ENCODE measurements at regions not wholly inside any gene's neighbourhood (a gene's known extent, or its start where the extent isn't known, plus 50 kb on each side); places are given as distances from the start of the nearest gene placed in this dataset.
"Not testable (repeated sequence)": the region's sequence is repeated elsewhere in the genome, so short reads cannot be mapped to it uniquely, and the experiment has no call there.

DNA sequence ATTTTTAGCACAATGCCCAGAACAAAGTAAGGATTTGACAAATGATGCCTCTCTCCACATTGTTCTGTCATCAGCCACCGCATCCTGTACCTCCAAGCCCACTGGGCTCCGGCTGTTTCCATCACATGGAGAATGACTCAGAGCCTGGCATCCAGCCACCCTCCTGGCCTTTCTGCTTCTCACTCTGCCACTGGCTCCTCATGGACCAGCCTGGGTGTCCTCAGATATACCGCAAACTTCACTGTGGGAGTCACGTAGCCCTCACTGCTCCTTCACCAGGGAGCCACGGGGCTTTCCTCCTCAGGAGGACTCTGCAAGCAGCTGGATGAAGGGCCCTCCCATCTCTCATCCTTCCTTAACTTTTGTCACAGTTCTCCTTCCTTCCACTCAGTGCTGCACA lies 943.0 kb downstream of the TUBA3C start:
- DNase-seq (ENCODE audit: low spot score), result peak; percentile 90

DNA sequence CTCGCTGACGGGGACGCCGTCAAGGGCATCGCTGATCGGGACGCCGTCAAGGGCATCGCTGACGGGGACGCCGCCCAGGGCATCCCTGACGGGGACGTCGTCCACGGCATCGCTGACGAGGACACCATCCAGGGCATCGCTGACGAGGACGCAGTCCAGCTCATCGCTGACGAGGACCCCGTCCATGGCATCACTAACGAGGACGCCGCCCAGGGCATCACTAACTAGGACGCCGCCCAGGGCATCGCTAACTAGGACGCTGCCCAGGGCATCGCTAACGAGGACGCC lies 945.2 kb downstream of the TUBA3C start:
- no peak for DNase-seq (ENCODE audit: low spot score)

DNA sequence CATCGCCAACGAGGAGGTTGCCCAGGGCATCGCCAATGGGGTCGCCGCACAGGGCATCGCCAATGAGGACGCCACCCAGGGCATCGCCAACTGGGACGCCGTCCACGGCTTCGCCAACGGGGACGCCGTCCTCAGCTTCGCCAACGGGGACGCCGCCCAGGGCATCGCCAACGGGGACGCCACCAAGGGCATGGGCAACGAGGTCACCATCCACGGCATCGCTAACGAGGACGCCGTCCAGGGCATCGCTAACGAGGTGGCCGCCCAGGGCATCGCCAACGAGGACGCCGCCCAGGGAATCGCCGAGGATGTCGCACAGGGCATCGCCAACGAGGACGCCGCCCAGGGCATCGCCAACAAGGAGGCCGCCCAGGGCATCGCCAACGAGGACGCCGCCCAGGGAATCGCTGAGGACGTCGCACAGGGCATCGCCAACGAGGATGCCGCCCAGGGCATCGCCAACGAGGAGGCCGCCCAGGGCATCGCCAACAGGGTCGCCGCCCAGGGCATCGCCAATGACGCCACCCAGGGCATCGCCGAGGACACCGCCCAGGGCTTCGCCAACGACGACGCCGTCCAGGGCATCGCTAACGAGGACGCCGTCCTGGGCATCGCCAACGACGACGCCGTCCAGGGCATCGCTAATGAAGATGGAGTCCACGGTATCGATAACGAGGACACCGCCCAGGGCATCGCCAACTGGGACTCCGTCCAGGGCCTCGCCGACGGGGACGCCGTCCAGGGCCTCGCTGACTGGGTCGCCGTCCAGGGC lies 945.7 kb downstream of the TUBA3C start:
- no peak for DNase-seq (ENCODE audit: low spot score)

DNA sequence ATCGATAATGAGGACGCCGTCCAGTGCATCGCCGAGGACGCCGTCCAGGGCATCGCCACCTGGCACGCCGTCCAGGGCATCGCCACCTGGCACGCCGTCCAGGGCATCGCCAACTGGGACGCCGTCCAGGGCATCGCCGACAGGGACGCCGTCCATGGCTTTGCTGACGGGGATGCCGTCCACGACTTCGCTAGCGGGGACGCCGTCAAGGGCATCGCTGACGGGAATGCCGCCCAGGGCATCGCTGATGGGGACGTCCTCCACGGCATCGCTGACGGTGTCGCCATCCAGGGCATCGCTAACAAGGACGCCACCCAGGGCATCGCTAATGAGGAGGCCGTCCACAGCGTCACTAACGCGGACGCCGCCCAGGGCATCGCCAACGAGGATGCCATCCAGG lies 946.5 kb downstream of the TUBA3C start:
- DNase-seq (ENCODE audit: low spot score), result no peak

DNA sequence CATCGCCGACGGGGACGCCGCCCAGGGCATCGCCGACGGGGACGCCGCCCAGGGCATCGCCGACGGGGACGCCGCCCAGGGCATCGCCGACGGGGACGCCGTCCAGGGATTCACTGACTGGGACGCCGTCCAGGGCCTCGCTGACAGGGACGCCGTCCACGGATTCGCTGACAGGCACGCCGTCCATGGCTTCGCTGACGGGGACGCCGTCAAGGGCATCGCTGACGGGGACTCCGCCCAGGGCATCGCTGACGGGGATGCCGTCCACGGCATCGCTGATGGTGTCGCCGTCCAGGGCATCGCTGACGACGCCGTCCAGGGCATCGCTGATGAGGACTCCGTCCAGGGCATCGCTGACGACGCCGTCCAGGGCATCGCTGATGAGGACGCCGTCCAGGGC lies 947.2 kb downstream of the TUBA3C start:
- DNase-seq (ENCODE audit: low spot score), result not testable (repeated sequence)

DNA sequence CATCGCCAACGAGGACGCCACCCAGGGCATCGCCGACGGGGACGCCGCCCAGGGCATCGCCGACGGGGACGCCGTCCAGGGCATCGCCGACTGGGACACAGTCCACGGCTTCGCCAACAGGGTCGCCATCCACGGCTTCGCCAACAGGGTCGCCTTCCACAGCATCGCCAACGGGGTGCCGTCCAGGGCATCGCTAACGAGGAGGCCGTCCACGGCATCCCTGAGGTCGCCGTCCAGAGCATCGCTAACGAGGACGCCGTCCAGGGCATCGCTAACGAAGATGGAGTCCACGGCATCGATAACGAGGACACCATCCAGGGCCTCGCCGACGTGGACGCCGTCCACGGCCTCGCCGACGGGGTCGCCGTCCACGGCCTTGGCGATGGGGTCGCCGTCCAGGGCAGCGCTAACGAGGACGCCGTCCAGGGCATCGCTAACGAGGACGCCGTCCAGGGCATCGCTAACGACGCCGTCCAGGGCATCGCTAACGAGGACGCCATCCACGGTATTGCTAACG lies 947.8 kb downstream of the TUBA3C start:
- DNase-seq (ENCODE audit: low spot score), result no peak

DNA sequence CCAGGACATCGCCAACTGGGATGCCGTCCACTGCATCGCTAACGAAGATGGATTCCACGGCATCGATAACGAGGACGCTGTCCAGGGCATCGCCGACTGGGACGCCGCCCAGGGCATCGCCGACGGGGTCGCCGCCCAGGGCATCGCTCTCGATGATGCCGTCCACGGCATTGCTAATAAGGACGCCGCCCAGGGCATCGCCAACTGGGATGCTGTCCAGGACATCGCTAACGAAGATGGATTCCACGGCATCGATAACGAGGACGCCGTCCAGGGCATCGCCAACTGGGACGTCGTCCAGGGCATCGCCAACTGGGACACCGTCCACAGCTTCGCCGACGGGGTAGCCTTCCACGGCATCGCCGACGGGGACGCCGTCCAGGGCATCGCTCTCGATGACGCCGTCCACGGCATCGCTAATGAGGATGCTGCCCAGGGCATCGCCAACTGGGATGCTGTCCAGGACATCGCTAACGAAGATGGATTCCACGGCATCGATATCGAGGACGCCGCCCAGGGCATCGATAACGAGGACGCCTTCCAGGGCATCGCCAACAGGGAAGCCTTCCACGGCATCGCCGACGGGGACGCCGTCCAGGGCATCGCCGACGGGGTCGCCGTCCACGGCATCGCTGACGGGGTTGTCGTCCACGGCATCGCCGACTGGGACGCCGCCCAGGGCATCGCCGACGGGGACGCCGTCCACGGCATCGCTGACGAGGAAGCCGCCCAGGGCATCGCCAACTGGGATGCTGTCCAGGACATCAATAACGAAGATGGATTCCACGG lies 948.4 kb downstream of the TUBA3C start:
- DNase-seq (ENCODE audit: low spot score), result no peak

DNA sequence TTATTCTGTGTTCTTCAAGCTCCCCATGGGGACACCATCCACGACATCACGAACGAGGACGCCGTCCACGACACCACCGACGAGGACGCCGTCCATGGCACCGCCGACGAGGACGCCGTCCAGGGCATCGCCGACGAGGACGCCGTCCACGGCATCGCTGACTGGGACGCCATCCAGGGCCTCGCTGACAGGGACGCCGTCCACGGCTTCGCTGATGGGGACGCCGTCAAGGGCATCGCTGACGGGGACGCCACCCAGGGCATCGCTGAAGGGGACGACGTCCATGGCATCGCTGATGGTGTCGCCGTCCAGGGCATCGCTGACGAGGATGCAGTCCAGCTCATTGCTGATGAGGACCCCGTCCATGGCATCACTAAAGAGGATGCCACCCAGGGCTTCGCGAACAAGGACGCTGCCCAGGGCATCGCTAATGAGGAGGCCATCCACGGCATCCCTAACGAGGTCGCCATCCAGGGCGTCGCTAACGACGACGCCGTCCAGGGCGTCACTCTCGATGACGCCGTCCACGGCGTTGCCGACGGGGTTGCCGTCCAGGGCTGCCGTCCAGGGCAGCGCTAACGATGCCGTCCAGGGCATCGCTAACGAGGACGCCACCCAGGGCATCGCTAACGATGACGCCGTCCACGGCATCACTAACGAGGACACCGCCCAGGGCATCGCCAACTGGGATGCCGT lies 949.2 kb downstream of the TUBA3C start:
- DNase-seq (ENCODE audit: low spot score), result no peak

DNA sequence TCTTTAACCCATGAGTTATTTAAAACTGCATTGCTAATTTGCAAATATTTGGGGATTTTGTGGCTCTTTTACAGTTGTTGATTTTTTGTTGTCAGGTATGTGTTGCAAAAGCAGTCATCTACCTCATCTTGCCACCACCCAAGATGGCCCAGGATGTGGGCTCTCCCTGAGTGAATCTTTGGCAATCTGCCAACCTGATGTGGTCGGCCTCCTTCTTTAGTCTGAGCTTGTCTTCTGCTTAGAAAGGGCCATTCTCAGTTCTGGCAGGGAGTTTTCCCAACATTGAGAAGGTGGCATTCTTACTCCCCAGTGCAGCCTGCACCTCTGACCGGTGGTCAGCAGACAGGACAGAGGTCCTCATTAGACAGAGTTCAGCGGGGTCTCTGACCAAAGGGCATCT lies 957.2 kb downstream of the TUBA3C start:
- DNase-seq (ENCODE audit: low spot score), result not testable (repeated sequence)

DNA sequence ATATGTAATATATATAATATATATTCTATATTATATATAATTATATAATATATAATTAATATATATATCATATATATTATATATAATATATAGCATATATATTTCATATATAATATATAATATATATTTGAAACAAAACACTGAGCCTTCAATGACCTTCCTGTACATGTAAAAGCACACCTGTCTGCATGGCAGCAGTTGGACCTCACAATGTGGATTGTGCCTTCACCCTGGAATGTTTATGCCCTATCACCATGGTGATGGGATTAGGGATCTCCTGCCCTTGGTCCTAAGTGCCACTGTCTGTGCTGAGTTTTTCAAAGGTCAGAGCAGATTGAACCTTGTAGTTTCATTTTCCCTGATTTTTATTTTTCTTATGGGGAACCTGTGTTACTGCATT lies 966.9 kb downstream of the TUBA3C start:
- DNase-seq (ENCODE audit: low spot score), result not testable (repeated sequence)

DNA sequence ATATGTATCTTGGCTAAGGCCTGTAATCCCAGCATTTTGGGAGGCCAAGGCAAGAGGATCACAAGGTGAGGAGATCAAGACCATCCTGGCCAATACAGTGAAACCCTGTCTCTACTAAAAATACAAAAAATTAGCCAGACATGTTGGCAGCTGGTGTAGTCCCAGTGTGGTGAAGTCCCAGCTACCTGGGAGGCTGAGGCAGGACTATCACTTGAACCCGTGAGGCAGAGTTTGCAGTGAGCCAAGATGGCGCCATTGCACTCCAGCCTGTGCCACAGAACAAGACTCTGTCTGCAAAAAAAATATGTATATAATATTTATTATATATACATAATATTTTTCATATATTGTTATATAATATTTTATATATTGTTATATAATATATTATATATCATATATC lies 968.1 kb downstream of the TUBA3C start:
- not testable (repeated sequence) for DNase-seq (ENCODE audit: low spot score)

DNA sequence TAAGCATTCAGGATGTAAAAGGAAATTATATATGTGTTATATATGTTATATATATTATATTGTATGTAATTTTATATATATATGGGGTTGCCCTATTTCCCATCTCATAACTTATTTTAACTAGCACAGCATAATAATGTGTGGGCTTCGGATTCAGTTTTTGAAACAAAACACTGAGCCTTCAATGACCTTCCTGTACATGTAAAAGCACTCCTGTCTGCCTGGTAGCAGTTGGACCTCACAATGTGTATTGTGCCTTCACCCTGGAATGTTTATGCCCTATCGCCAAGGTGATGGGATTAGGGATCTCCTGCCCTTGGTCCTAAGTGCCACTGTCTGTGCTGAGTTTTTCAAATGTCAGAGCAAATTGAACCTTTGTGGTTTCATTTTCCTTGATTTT lies 968.8 kb downstream of the TUBA3C start:
- no peak for DNase-seq (ENCODE audit: low spot score)

DNA sequence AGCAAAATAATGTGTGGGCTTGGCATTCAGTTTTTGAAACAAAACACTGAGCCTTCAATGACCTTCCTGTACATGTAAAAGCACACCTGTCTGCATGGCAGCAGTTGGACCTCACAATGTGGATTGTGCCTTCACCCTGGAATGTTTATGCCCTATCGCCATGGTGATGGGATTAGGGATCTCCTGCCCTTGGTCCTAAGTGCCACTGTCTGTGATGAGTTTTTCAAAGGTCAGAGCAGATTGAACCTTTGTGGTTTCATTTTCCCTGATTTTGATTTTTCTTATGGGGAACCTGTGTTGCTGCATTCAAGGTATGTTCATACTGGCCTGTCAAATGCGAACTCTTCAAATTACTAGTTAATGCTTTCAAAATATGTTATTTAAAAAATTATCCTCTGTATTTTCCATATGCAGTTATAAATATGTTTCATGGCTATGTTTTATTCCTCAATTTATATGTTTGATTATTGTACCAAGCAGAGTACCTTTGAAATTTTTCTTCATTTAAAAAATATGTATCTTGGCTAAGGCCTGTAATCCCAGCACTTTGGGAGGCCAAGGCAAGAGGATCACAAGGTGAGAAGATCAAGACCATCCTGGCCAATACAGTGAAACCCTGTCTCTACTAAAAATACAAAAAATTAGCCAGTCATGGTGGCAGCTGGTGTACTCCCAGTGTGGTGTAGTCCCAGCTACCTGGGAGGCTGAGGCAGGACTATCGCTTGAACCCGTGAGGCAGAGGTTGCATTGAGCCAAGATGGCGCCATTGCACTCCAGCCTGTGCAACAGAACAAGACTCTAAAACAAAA lies 969.7 kb downstream of the TUBA3C start:
- peak; percentile 23 for DNase-seq (ENCODE audit: low spot score)

DNA sequence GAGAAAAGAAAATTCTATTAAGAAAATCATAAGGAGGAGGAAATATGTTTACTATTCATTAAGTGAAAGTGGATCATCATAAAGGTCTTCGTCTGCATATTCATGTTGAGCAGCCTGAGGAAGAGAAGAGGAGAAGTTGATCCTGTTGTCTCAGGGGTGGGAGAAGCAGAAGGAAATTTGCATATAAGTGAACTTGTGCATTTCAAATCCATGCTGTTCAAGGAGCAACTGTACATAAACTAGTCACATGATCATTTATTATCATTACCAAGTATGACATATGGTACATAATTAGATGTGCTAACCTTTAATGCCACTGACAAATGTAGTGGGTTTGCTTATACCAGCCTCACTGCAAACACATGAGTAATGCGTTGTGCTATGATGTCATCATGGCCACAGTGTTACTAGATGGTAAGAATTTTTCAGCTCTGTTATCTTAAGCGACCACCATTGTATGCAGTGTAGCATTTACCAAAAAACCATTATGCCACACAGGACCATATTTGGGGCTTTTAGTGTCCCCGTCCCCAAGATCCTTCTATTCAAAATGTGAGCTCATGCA lies 976.9 kb downstream of the TUBA3C start:
- DNase-seq (ENCODE audit: low spot score), result not testable (repeated sequence)

DNA sequence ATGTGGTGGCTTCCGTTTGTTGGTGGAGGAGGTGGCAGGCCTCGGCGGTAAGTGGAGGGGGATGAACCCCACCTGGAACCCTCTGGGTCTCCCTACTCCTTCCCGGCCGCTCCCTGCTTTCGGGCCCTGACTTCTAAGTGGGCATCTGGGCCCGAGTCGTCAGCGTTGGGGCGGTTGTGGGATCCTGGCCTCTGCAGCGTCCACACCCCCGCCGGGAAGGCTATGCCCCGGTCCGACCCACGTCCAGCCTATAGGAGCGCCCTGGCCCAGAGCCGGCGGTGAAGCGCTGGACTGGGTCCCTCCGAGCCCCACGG lies 986.3 kb downstream of the TUBA3C start:
- not testable (repeated sequence) for DNase-seq (ENCODE audit: low spot score)

DNA sequence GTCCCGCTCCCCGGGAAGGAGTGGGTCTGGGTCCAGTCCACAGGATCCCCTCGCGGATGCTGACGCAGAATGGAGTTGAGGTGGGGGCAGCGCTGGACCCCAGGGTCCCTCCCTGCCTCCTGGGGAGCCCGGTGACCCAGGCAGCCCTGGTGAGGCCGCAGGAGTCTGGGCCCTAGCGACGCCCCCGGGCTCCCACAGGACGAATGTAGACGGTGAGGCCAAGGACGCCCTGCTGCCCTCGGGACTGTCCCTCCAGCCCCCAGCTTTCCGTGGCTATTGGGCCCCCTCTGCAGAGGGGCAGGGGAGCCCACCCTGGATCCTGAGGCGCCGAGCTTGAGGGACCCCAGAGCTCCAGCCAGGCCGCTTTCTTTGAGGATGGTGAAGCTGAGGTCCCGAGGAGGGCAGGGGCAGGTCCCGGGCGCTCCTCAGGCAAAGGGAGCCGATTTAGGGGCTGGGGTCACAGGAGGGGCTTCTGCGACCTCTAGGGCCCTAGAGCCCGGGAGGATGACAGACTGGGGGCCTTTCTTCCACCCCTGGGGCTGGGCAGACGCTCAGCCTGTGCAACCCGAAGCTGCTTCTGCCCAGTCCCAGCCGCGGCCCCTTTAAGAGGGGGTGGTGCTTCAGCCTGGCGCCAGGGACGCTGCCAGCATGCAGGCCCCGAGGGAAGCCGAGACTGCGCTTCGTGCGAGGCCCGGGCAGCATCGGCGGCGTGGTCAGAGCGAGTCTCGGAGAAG lies 986.8 kb downstream of the TUBA3C start:
- not testable (repeated sequence) for DNase-seq (ENCODE audit: low spot score)

DNA sequence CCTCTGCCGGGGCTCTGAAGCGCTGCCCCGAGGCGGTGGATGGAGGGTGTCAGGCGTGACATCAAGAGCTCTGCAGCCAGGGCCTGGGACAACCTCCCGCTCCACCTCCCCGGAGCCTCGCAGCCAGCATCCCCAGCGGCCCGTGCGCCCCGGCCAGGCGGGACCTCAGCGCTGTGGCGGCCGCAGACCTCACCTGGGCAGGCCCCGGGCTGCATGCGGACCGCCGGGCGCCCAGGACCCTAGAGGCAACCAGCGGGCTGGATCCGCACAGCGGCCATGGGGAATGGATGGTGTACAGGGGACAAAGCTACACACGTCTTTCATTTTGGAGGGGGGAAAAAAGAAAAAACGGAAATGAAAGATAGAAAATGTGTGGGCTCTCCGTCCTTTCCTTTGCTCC lies 987.5 kb downstream of the TUBA3C start:
- DNase-seq (ENCODE audit: low spot score), result not testable (repeated sequence)

Data from A172 (cell line).